Activated CD4-positive, alpha-beta T cell treated with anti-CD3 and anti-CD28 coated beads, Interleukin-2, amount 10 ng/mL, durations not matched to agents 24 days and 14 days (primary cell): ENCODE measurements at regions not wholly inside any gene's neighbourhood (a gene's known extent, or its start where the extent isn't known, plus 50 kb on each side); places are given as distances from the start of the nearest gene placed in this dataset.
"Not testable (repeated sequence)": the region's sequence is repeated elsewhere in the genome, so short reads cannot be mapped to it uniquely, and the experiment has no call there.

Experiments
- DNase-seq: peaks from one replicate; pipeline ENCODE4 v3.0.0; 2022
- H3K27ac Mint-ChIP-seq: one replicate; pipeline ENCODE4 v1.8.0; 2022; ENCODE audit warnings: mild to moderate bottlenecking, mixed read lengths
- H3K27me3 Mint-ChIP-seq: one replicate; pipeline ENCODE4 v1.8.0; 2022; ENCODE audit warnings: mixed read lengths
- H3K36me3 Mint-ChIP-seq: one replicate; pipeline ENCODE4 v1.8.0; 2022; ENCODE audit warnings: low read depth, mild to moderate bottlenecking, mixed read lengths
- H3K4me1 Mint-ChIP-seq: one replicate; pipeline ENCODE4 v1.8.0; 2021; ENCODE audit warnings: mixed read lengths
- H3K4me3 Mint-ChIP-seq: one replicate; pipeline ENCODE4 v1.8.0; 2022; ENCODE audit warnings: mild to moderate bottlenecking, moderate library complexity, mixed read lengths
- H3K9me3 Mint-ChIP-seq: one replicate; pipeline ENCODE4 v1.8.0; 2021; ENCODE audit warnings: mixed read lengths
- intact Hi-C: fragments of 100-400 bp; cut with micrococcal nuclease; formaldehyde crosslinking; loops from one replicate; pipeline ENCODE4 v1.15.1; 2023

GRCh38 chr6:132061381-132061780, 110.2 kb upstream of the CCN2 start:
- no peaks in the 10 kb centered on the region for H3K36me3 Mint-ChIP-seq
- H3K27ac Mint-ChIP-seq = no peak overlapping the region
- H3K27me3 Mint-ChIP-seq = no peaks in the 10 kb centered on the region
- no peak overlapping the region for H3K4me3 Mint-ChIP-seq
- no peaks in the 10 kb centered on the region for H3K4me1 Mint-ChIP-seq
- H3K9me3 Mint-ChIP-seq = no peaks in the 10 kb centered on the region
- intact Hi-C loops = no loop called here
- DNase-seq = no peak

GRCh38 chr6:132060591-132060990, 109.4 kb upstream of the CCN2 start:
- no peak for DNase-seq
- intact Hi-C loops = no loop called here
- Mint-ChIP-seq H3K4me1 (no peaks in the 10 kb centered on the region), H3K27me3 (no peaks in the 10 kb centered on the region), H3K36me3 (no peaks in the 10 kb centered on the region), H3K27ac (no peak overlapping the region), H3K9me3 (no peaks in the 10 kb centered on the region), H3K4me3 (no peak overlapping the region)

GRCh38 chr6:132058975-132059374, 107.8 kb upstream of the CCN2 start:
- no peaks in the 10 kb centered on the region for H3K4me1 Mint-ChIP-seq
- no peaks in the 10 kb centered on the region for H3K9me3 Mint-ChIP-seq
- no peaks in the 10 kb centered on the region for H3K27me3 Mint-ChIP-seq
- DNase-seq = no peak
- no peak overlapping the region for H3K27ac Mint-ChIP-seq
- no peak overlapping the region for H3K4me3 Mint-ChIP-seq
- intact Hi-C loops = no loop called here
- H3K36me3 Mint-ChIP-seq = no peaks in the 10 kb centered on the region

- Mint-ChIP-seq H3K36me3 (no peaks in the 10 kb centered on the region), H3K4me3 (no peak overlapping the region), H3K27ac (no peak overlapping the region), H3K9me3 (no peaks in the 10 kb centered on the region), H3K4me1 (no peaks in the 10 kb centered on the region), H3K27me3 (no peaks in the 10 kb centered on the region)
- DNase-seq = no peak
- intact Hi-C loops = no loop called here
Observed at GRCh38 chr6:132054525-132054924, 103.4 kb upstream of the CCN2 start.

GRCh38 chr6:132053511-132053910, 102.3 kb upstream of the CCN2 start:
- H3K36me3 Mint-ChIP-seq = no peaks in the 10 kb centered on the region
- H3K27me3 Mint-ChIP-seq = no peaks in the 10 kb centered on the region
- H3K4me3 Mint-ChIP-seq = no peak overlapping the region
- intact Hi-C loops = no loop called here
- no peaks in the 10 kb centered on the region for H3K9me3 Mint-ChIP-seq
- DNase-seq = no peak
- no peaks in the 10 kb centered on the region for H3K4me1 Mint-ChIP-seq
- no peak overlapping the region for H3K27ac Mint-ChIP-seq

- Mint-ChIP-seq H3K36me3 (no peaks in the 10 kb centered on the region), H3K9me3 (no peaks in the 10 kb centered on the region), H3K27ac (no peak overlapping the region), H3K27me3 (no peaks in the 10 kb centered on the region), H3K4me1 (no peaks in the 10 kb centered on the region), H3K4me3 (no peak overlapping the region)
- intact Hi-C loops = no loop called here
- DNase-seq = no peak
Observed at GRCh38 chr6:132052096-132052495, 100.9 kb upstream of the CCN2 start.

GRCh38 chr6:132045877-132046276, 94.7 kb upstream of the CCN2 start:
- no peaks in the 10 kb centered on the region for H3K36me3 Mint-ChIP-seq
- H3K4me3 Mint-ChIP-seq = no peak overlapping the region
- H3K27ac Mint-ChIP-seq = no peak overlapping the region
- intact Hi-C loops = no loop called here
- H3K4me1 Mint-ChIP-seq = no peaks in the 10 kb centered on the region
- H3K9me3 Mint-ChIP-seq = no peaks in the 10 kb centered on the region
- no peak for DNase-seq
- H3K27me3 Mint-ChIP-seq = no peaks in the 10 kb centered on the region

- DNase-seq = no peak
- Mint-ChIP-seq H3K4me1 (no peaks in the 10 kb centered on the region), H3K9me3 (no peaks in the 10 kb centered on the region), H3K27ac (no peak overlapping the region), H3K36me3 (no peaks in the 10 kb centered on the region), H3K4me3 (no peak overlapping the region), H3K27me3 (no peaks in the 10 kb centered on the region)
- intact Hi-C loops = no loop called here
Observed at GRCh38 chr6:132043148-132043547, 92.0 kb upstream of the CCN2 start.

- intact Hi-C loops = no loop called here
- H3K9me3 Mint-ChIP-seq = no peaks in the 10 kb centered on the region
- no peak overlapping the region for H3K27ac Mint-ChIP-seq
- H3K27me3 Mint-ChIP-seq = no peaks in the 10 kb centered on the region
- no peaks in the 10 kb centered on the region for H3K36me3 Mint-ChIP-seq
- H3K4me1 Mint-ChIP-seq = no peaks in the 10 kb centered on the region
- DNase-seq = no peak
- H3K4me3 Mint-ChIP-seq = no peak overlapping the region
Observed at GRCh38 chr6:132041706-132042105, 90.5 kb upstream of the CCN2 start.

- Mint-ChIP-seq H3K27ac (no peak overlapping the region), H3K36me3 (no peaks in the 10 kb centered on the region), H3K4me1 (no peaks in the 10 kb centered on the region), H3K9me3 (no peaks in the 10 kb centered on the region), H3K27me3 (no peaks in the 10 kb centered on the region), H3K4me3 (no peak overlapping the region)
- intact Hi-C loops = no loop called here
- no peak for DNase-seq
Observed at GRCh38 chr6:132028029-132028428, 76.9 kb upstream of the CCN2 start.

- Mint-ChIP-seq H3K4me3 (no peak overlapping the region), H3K27me3 (no peaks in the 10 kb centered on the region), H3K27ac (no peak overlapping the region), H3K36me3 (no peaks in the 10 kb centered on the region), H3K4me1 (no peaks in the 10 kb centered on the region), H3K9me3 (no peaks in the 10 kb centered on the region)
- DNase-seq = no peak
- intact Hi-C loops = no loop called here
Observed at GRCh38 chr6:132025468-132025867, 74.3 kb upstream of the CCN2 start.

GRCh38 chr6:132023490-132023889, 72.3 kb upstream of the CCN2 start:
- Mint-ChIP-seq H3K36me3 (no peaks in the 10 kb centered on the region), H3K27ac (no peak overlapping the region), H3K4me1 (no peaks in the 10 kb centered on the region), H3K27me3 (no peaks in the 10 kb centered on the region), H3K4me3 (no peak overlapping the region), H3K9me3 (no peaks in the 10 kb centered on the region)
- no peak for DNase-seq
- intact Hi-C loops = no loop called here

GRCh38 chr6:132021552-132022375, 70.6 kb upstream of the CCN2 start:
- H3K9me3 Mint-ChIP-seq = no peaks in the 10 kb centered on the region
- no peak for DNase-seq
- no peak overlapping the region for H3K4me3 Mint-ChIP-seq
- intact Hi-C loops = no loop called here
- H3K27ac Mint-ChIP-seq = no peak overlapping the region
- no peaks in the 10 kb centered on the region for H3K36me3 Mint-ChIP-seq
- H3K4me1 Mint-ChIP-seq = no peaks in the 10 kb centered on the region
- no peaks in the 10 kb centered on the region for H3K27me3 Mint-ChIP-seq

- H3K27ac Mint-ChIP-seq, H3K36me3 Mint-ChIP-seq, DNase-seq, H3K27me3 Mint-ChIP-seq, H3K4me1 Mint-ChIP-seq, H3K9me3 Mint-ChIP-seq, H3K4me3 Mint-ChIP-seq, intact Hi-C loops: not testable (repeated sequence)
Observed at GRCh38 chr6:132020918-132021317, 69.7 kb upstream of the CCN2 start.

GRCh38 chr6:132020138-132020581, 69.0 kb upstream of the CCN2 start:
- Mint-ChIP-seq H3K9me3 (no peaks in the 10 kb centered on the region), H3K4me3 (no peak overlapping the region)
- intact Hi-C loops = no loop called here

More at GRCh38 chr6:132020138-132020581, 69.0 kb upstream of the CCN2 start:
- H3K36me3 Mint-ChIP-seq = no peaks in the 10 kb centered on the region
- H3K27ac Mint-ChIP-seq = no peak overlapping the region
- H3K27me3 Mint-ChIP-seq = no peaks in the 10 kb centered on the region
- no peaks in the 10 kb centered on the region for H3K4me1 Mint-ChIP-seq
- DNase-seq = no peak
